H1 (cell line): ENCODE measurements at regions not wholly inside any gene's neighbourhood (a gene's known extent, or its start where the extent isn't known, plus 50 kb on each side); places are given as distances from the start of the nearest gene placed in this dataset.
A peak's percentile ranks its signal among the peaks of the same experiment; 100 is the strongest.

Experiments used
- BCL11A ChIP-seq, 2 experiments: IDR thresholded peaks; one replicate each; pipeline ENCODE4 v1.6.1; 2011; ENCODE audit warnings: low read depth in 2 of 2, low read length in 2 of 2, mild to moderate bottlenecking in 2 of 2
- CEBPB ChIP-seq: IDR thresholded peaks from 2 replicates; pipeline ENCODE4 v1.6.1; 2012; ENCODE audit warnings: low read depth, low read length
- CHD1 ChIP-seq: IDR thresholded peaks from 2 replicates; pipeline ENCODE4 v1.6.1; 2012; ENCODE audit warnings: low read depth, low read length, improper control_type of control experiment
- CHD2 ChIP-seq: IDR thresholded peaks from 2 replicates; pipeline ENCODE4 v1.6.1; 2012; ENCODE audit warnings: low read length, improper control_type of control experiment
- CREB1 ChIP-seq: IDR thresholded peaks from 2 replicates; pipeline ENCODE4 v1.6.1; 2012; ENCODE audit warnings: inconsistent platforms
- CTBP2 ChIP-seq: IDR thresholded peaks from 2 replicates; pipeline ENCODE4 v1.7.0; 2011; ENCODE audit warnings: borderline replicate concordance, mild to moderate bottlenecking, moderate library complexity, mixed read lengths, low read length; ENCODE audit not compliant: insufficient read depth, insufficient read length
- CTCF ChIP-seq, 3 experiments: IDR thresholded peaks; 1 replicate in 2 of 3; 2 replicates in 1 of 3; pipeline versions ENCODE4 v1.5.1 to v1.6.1; 2011; ENCODE audit warnings: low read length in 3 of 3, mild to moderate bottlenecking in 3 of 3, inconsistent platforms in 2 of 3, low read depth in 1 of 3, moderate library complexity in 1 of 3; ENCODE audit not compliant: insufficient read depth in 1 of 3; ENCODE audit errors: control extremely low read depth in 1 of 3
- GABPA ChIP-seq: IDR thresholded peaks from 2 replicates; pipeline ENCODE4 v1.6.1; 2011; ENCODE audit warnings: mild to moderate bottlenecking, low read length, moderate library complexity, borderline replicate concordance; ENCODE audit not compliant: insufficient read depth
- HDAC6 ChIP-seq: IDR thresholded peaks from one replicate; pipeline ENCODE4 v1.7.1; 2012; ENCODE audit warnings: low read depth, mild to moderate bottlenecking, inconsistent platforms, low read length, moderate library complexity
- JUN ChIP-seq: IDR thresholded peaks from 2 replicates; pipeline ENCODE4 v1.6.1; 2011; ENCODE audit warnings: low read depth, mild to moderate bottlenecking, improper control_type of control experiment, low read length
- KDM1A ChIP-seq: fragments of 200-600, 300-600 bp; sonication (generic); IDR thresholded peaks from 2 replicates; pipeline ENCODE4 v1.7.1; 2016; ENCODE audit warnings: mild to moderate bottlenecking, low read length, borderline replicate concordance
- KDM4A ChIP-seq: IDR thresholded peaks from one replicate; pipeline ENCODE4 v1.7.1; 2012; ENCODE audit warnings: low read depth, mild to moderate bottlenecking, moderate library complexity, low read length, inconsistent platforms; ENCODE audit not compliant: severe bottlenecking
- KDM5A ChIP-seq: fragments of 200-600 bp; IDR thresholded peaks from 2 replicates; pipeline ENCODE4 v1.7.1; 2012; ENCODE audit warnings: mild to moderate bottlenecking, low read length, inconsistent platforms, mixed read lengths
- MAFK ChIP-seq: IDR thresholded peaks from 2 replicates; pipeline ENCODE4 v1.6.1; 2012; ENCODE audit warnings: low read depth, mild to moderate bottlenecking, improper control_type of control experiment, low read length
- NRF1 ChIP-seq: IDR thresholded peaks from 2 replicates; pipeline ENCODE4 v1.6.1; 2011; ENCODE audit warnings: mild to moderate bottlenecking, low read depth, low read length, improper control_type of control experiment
- RNF2 ChIP-seq: fragments of 200-900, 300-1000 bp; sonication (generic); IDR thresholded peaks from 2 replicates; pipeline ENCODE4 v1.7.1; 2016; ENCODE audit warnings: borderline replicate concordance, low read depth, mild to moderate bottlenecking, antibody characterized with exemption, low read length; ENCODE audit not compliant: poor library complexity, severe bottlenecking; ENCODE audit errors: missing control alignments
- SAP30 ChIP-seq: fragments of 300-600 bp; sonication (generic); IDR thresholded peaks from 2 replicates; pipeline ENCODE4 v1.7.1; 2012; ENCODE audit warnings: low read length, moderate library complexity, mild to moderate bottlenecking, inconsistent platforms; ENCODE audit not compliant: insufficient read depth, insufficient replicate concordance
- SIX5 ChIP-seq: IDR thresholded peaks from 2 replicates; pipeline ENCODE4 v1.6.1; 2011; ENCODE audit warnings: mild to moderate bottlenecking, low read depth, low read length
- SP2 ChIP-seq: IDR thresholded peaks from 2 replicates; pipeline ENCODE4 v1.6.1; 2012; ENCODE audit warnings: mild to moderate bottlenecking, low read length, inconsistent platforms
- SP4 ChIP-seq: IDR thresholded peaks from 2 replicates; pipeline ENCODE4 v1.6.1; 2012; ENCODE audit warnings: low read length, inconsistent platforms
- SUZ12 ChIP-seq: fragments of 200-600 bp; sonication (generic); IDR thresholded peaks from 2 replicates; pipeline ENCODE4 v1.6.1; 2012; ENCODE audit warnings: mild to moderate bottlenecking, inconsistent platforms, low read length, moderate library complexity, mixed read lengths
- TAF1 ChIP-seq: IDR thresholded peaks from 2 replicates; pipeline ENCODE4 v1.6.1; 2011; ENCODE audit warnings: mild to moderate bottlenecking, low read depth, low read length
- TCF12 ChIP-seq: IDR thresholded peaks from 2 replicates; pipeline ENCODE4 v1.6.1; 2011; ENCODE audit warnings: low read depth, mild to moderate bottlenecking, low read length
- ZNF274 ChIP-seq: IDR thresholded peaks from 2 replicates; pipeline ENCODE4 v1.7.0; 2012; ENCODE audit warnings: low read length, borderline replicate concordance; ENCODE audit errors: extremely low read depth

- TF ChIP-seq TCF12: no peak
- TF ChIP-seq SAP30: no peak
- no peak for TF ChIP-seq KDM4A
- TF ChIP-seq SIX5: no peak
- no peak for TF ChIP-seq KDM5A
- TF ChIP-seq SP2: no peak
- TF ChIP-seq RNF2: no peak
- no peak for TF ChIP-seq CTCF (IDR thresholded peaks at IDR 0.05; ENCODE audit: control extremely low read depth in 1 of 3, insufficient read depth in 1 of 3, low read depth in 1 of 3, low read length in 3 of 3)
- no peak for TF ChIP-seq ZNF274
- no peak for TF ChIP-seq BCL11A (IDR thresholded peaks at IDR 0.05; ENCODE audit: low read depth in 2 of 2, low read length in 2 of 2)
- no peak for TF ChIP-seq CHD1
- no peak for TF ChIP-seq CEBPB
- TF ChIP-seq HDAC6: no peak
- no peak for TF ChIP-seq CHD2
- no peak for TF ChIP-seq KDM1A
- no peak for TF ChIP-seq SUZ12
- TF ChIP-seq GABPA: no peak
- peak; percentile 38; the same call in 1 of the 2 replicates for TF ChIP-seq NRF1
- no peak for TF ChIP-seq TAF1
- no peak for TF ChIP-seq CTBP2
- TF ChIP-seq CREB1: peak; percentile 60; the same call in 1 of the 2 replicates
- no peak for TF ChIP-seq SP4
- TF ChIP-seq JUN: no peak
- peak; percentile 53; the same call in 1 of the 2 replicates for TF ChIP-seq MAFK
These were observed 78.7 kb upstream of the BTN3A2 start (continued) for GRCh38 chr6:26286168-26286877.
